ENCODE measurements at regions not wholly inside any gene's neighbourhood (a gene's known extent, or its start where the extent isn't known, plus 50 kb on each side); places are given as distances from the start of the nearest gene placed in this dataset.
A peak's percentile ranks its signal among the peaks of the same experiment; 100 is the strongest.

GRCh38 chr20:4370851-4371250, 121.8 kb upstream of the ADRA1D start:
- FAIRE-seq: no peak
- DNase-seq (ENCODE audit: low spot score): no peak

DNA sequence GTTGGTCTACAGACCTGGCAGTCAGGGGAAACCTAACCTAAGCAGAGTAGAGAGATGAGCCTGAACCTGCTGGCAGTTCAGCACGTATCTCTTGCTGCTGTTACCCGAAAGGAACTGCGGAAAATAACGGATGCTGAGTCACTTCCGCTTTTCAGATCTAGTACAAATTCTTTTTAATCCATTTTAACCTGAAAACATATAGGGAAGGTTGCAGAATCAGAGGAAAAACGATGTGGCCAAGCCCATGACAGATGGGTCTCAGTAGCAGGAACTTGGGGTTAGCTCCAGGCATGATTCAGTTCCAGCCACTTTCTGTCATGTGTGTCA, 120.7 kb upstream of the ADRA1D start:
- DNase-seq (ENCODE audit: low spot score): peak; percentile 22
- FAIRE-seq: no peak

- FAIRE-seq: no peak
- DNase-seq (ENCODE audit: low spot score): no peak
Measured at GRCh38 chr20:4369119-4369797, 120.2 kb upstream of the ADRA1D start.

GRCh38 chr20:4366076-4366475, 117.0 kb upstream of the ADRA1D start:
- DNase-seq (ENCODE audit: low spot score) (no peak), FAIRE-seq (no peak)

GRCh38 chr20:4358552-4358951, 109.5 kb upstream of the ADRA1D start:
- no peak for FAIRE-seq

GRCh38 chr20:4352348-4352747, 103.3 kb upstream of the ADRA1D start:
- no peak for DNase-seq (ENCODE audit: low spot score)
- FAIRE-seq: no peak

More at GRCh38 chr20:4358552-4358951, 109.5 kb upstream of the ADRA1D start:
- DNase-seq (ENCODE audit: low spot score): no peak

- FAIRE-seq (no peak), DNase-seq (ENCODE audit: low spot score) (no peak)
Measured at GRCh38 chr20:4350096-4350495, 101.0 kb upstream of the ADRA1D start.

DNA sequence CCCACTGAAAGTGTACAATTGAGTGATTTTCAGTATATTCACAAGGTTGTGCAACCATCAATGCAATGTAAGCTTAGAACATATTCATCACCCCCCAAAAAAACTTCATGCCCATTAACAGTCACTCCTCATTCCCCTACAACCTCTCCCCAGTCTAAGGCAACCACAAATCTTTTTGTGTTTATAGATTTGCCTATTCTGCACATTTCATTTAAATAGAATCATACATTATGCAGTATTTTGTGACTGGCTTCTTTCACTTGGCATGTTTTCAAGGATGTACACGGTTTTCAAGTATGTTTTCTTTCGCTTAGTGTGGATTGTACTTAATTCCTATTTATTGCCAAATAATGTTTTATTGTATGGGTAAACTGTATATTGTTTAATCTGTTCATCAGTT, 95.6 kb upstream of the ADRA1D start:
- FAIRE-seq (no peak), DNase-seq (ENCODE audit: low spot score) (no peak)

- no peak for DNase-seq (ENCODE audit: low spot score)
- no peak for FAIRE-seq
Measured at GRCh38 chr20:4342609-4343008, 93.5 kb upstream of the ADRA1D start.

DNA sequence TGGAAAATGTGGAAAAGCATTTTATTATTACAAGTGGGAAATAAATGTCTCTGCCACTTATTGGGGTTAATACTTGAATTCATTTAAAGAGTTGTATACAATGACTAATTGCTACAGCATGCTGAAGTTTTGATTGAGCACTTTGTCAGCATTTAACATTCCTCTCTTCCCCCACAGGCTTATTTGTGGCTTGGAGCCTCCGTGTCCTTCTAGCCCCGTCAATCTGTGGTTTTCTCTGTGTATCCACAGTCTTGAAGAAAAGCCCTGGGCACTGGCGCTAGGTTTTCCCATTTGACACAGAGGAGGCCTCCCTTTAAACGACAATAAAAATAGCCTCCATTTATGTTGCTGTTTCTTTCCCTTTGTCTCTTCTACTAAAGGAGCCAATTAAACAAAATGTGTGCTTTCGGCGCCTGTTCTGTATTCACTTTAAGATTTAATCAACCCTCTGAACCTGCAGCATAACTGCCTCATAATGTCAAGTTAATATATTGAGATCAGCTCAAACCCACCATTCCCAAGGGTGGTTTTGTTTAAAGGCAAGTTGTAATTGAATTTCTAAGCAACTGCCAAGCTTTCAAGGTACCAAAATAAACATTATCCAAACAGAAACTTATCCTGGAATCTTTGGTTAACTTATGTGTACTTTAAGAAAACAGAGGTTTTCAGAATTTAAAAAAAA, 92.9 kb upstream of the ADRA1D start:
- FAIRE-seq: no peak
- peak; percentile 66 for DNase-seq (ENCODE audit: low spot score)

DNA sequence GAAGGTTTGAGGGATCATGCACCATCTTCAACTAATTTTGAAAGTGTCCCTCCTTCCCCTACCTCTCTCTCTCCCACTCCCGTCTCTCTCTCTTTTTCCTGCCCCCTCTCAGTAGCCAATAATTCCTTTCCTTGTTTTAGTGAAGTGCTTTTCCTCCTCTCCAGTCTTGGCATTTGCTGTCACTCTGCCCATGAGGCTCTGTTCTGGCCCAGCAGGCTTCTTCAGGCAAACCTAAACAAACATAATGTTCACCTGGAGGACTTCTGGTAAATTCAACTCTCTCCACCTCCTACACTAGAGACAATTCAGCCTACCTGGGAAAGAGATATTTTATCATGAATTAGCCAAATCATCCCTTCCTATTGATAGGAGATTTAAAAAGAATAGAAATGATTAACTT, 86.6 kb upstream of the ADRA1D start:
- FAIRE-seq (no peak), DNase-seq (ENCODE audit: low spot score) (no peak)

DNA sequence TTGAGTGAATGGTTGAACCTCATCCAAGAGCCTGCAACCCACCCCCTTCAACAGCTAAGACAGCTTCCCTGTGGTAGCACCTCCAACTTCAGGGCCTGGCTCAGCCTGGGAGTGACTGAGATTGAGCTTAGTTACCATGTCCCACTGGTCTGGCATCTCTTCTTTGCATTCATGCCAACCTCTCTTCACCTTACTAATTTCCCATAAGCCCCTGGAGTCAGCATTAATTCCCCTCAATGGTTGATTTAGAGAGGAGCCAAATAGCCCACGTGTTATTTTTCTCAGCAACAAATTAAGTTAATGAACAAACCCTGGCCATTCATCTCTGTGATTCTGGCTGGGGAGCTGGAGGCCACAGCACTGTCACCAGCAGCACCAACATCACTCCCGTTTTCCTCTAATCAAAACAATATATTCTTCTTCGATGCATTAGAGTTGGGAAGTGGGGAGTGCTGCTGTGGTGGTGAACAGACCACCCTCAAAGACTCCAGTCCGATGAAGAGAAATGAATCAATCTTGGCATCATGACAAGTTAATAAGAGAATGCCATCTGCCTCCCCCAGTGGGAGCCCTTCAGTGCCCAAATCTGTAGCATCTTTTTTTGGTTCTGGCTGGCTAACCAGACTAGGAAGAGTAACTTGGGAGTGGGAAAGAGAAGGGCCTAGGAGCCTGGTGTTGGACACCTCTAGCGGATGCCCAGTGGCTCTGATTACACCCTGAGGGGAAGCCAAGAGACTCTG, 83.2 kb upstream of the ADRA1D start:
- FAIRE-seq (no peak), DNase-seq (ENCODE audit: low spot score) (no peak)

DNA sequence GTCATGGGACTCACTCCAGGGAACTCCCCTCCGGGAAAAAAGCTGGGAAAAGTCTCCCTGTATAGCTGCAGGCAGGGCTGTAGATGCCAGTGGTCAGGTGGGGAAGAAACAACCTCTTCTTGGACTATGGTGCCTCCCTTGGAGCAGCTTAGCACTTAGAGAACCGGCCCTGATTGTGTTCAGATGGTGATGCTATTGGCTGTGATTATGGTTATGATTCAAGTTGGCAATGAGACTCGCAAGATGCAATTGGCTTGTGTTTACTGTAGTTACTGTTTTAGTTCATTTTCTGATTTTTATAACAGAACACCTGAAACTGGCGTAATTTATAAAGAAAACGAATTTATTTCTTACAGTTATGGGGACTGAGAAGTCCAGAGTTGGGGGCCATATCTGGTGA, 80.9 kb upstream of the ADRA1D start:
- DNase-seq (ENCODE audit: low spot score): no peak
- no peak for FAIRE-seq

DNA sequence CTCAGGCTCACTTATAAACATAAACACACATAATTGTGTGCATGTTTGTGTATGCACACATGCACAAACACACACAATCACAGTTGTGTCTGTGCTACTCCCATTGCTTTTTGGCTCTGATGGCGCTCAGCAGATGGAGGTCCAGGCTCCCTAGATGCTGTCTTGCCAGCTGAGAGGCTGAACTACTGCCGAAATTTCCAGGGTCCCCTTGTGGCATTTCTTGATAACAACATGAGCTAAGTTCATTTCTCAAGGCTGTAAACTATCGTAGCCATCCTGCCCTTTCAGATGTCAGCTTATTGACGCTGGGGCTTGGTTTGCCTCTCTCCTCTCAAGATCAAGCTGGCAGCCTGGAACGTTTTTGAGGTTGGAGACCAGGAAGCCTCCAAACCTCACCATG, 80.1 kb upstream of the ADRA1D start:
- FAIRE-seq (no peak), DNase-seq (ENCODE audit: low spot score) (no peak)

DNA sequence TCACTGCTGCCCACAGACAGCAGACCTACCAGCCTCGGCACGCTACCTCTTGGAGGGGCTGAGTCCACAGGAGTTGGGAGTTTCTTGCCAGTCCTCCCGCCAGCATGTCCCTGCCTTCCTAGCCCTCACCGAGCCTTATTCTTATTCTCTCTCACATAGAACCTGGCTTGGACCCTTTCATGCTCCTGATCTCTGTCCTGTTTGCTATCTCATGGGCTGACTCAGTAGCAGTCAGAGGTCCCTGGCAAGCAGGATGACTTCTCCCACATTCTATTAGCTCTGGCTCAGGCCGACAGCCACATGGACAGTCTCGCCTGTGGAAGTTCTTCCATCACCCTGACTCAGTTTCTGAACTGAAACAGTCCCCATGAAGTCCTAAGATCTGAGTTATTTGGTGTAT, 79.5 kb upstream of the ADRA1D start:
- no peak for FAIRE-seq
- DNase-seq (ENCODE audit: low spot score): no peak

GRCh38 chr20:4327956-4328355, 78.9 kb upstream of the ADRA1D start:
- DNase-seq (ENCODE audit: low spot score) (no peak), FAIRE-seq (no peak)

DNA sequence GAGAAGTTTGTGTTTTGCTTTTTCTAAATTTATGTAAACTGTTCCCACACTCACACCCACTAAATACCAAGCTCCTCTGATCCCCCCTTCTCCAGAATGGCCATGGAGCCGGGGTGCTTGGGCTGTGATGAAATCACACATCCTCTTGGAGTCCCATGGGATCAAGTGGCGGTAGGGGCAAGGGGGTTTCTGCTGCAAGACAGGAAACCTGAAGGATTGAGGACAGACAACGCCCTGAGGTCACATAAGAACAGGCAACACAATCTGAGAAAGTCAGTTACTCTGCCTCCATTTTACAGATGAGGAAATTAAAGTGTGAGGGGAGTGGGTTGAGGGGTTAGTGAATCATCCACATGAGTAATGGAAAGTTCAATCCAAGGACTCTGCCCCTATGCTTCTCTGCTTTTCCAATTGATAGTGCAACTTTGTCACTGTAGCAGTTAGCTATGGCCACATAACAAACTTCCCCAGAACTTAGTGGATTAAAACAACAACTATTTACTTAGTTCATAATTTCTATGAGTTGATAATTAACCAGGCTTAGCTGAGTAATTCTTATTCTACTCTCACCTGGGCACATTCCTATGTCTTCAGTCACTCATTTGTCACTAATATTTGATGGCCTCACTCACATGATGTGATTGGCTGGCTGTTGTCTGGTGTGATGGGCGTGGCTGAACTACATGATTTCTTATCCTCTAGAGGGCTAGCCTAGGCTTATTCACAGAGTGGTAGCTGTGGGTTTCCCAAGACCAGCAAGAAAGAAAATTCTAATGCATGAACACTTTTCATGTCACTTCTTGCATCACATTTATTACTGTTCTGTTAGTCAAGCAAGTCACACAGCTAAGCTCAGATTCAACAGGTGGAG, 77.3 kb upstream of the ADRA1D start:
- DNase-seq (ENCODE audit: low spot score) (no peak), FAIRE-seq (no peak)

DNA sequence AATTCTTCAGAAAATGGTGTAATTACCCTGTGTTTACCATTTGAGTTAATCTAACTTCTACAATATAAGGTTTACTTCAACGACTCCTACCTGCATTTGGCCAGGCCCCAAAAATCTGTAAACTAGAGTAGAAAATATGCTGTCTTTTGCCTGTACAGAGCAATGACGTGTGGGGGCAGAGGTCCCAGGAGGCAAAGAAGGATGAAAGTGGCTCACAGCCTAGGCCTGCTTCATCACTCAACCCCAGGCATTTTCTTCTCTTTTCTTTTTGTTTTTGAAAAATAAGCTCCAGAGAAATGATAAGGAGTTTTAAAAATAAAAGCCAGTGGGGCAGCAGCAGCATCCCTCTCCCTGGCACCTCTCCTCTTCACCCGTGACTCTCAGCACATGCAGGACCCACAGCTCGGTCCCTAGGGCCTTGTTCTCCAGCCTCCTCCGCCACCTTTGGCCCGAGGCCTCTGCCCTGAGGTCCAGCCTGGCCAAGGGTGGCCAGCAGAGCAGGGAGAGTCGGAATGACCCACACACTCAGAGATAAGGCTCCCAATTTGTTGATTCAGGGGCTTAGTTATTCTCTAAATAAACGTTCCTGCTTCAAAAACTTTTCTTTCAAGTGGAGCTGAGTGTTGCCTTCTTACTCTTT, 76.6 kb upstream of the ADRA1D start:
- DNase-seq (ENCODE audit: low spot score): no peak

GRCh38 chr20:4324611-4325243, 75.6 kb upstream of the ADRA1D start:
- DNase-seq (ENCODE audit: low spot score): no peak

More for the DNA sequence above, 76.6 kb upstream of the ADRA1D start:
- FAIRE-seq: no peak

GRCh38 chr20:4322499-4322898, 73.4 kb upstream of the ADRA1D start:
- DNase-seq (ENCODE audit: low spot score) (no peak), FAIRE-seq (no peak)

More at GRCh38 chr20:4324611-4325243, 75.6 kb upstream of the ADRA1D start:
- no peak for FAIRE-seq

DNA sequence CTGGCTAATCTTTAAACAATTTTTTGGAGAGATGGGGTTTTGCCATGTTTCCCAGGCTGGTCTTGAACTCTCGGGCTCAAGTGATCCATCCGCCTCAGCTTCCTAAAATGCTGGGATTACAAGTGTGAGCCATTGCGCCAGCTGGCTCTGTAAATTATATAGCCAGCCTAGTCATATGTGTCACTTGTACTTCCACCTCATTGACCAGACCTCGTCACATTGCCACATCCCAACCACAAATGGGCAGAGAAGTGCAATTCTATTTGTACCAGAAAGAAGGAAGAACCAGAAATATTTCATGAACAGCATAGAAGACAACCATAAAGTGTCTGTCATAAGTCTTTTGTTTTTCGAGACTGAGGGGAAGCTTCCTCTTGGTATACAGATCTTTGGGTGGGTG, 71.2 kb upstream of the ADRA1D start:
- FAIRE-seq (no peak), DNase-seq (ENCODE audit: low spot score) (no peak)
